NB4 (cell line): ENCODE measurements at regions not wholly inside any gene's neighbourhood (a gene's known extent, or its start where the extent isn't known, plus 50 kb on each side); places are given as distances from the start of the nearest gene placed in this dataset.
"Not testable (repeated sequence)": the region's sequence is repeated elsewhere in the genome, so short reads cannot be mapped to it uniquely, and the experiment has no call there.

Source experiments
- MYC ChIP-seq: IDR thresholded peaks from 2 replicates; pipeline ENCODE4 v1.6.1; 2011; ENCODE audit warnings: low read depth, low read length
- POLR2A ChIP-seq: IDR thresholded peaks from 2 replicates; pipeline ENCODE4 v1.6.1; 2011; ENCODE audit warnings: mild to moderate bottlenecking; ENCODE audit not compliant: insufficient read length; ENCODE audit errors: extremely low read depth
- TF ChIP-seq, protein P1 (sequence below): IDR thresholded peaks from one replicate; pipeline ENCODE4 v1.5.1; 2012; ENCODE audit warnings: low read depth, low read length

DNA sequence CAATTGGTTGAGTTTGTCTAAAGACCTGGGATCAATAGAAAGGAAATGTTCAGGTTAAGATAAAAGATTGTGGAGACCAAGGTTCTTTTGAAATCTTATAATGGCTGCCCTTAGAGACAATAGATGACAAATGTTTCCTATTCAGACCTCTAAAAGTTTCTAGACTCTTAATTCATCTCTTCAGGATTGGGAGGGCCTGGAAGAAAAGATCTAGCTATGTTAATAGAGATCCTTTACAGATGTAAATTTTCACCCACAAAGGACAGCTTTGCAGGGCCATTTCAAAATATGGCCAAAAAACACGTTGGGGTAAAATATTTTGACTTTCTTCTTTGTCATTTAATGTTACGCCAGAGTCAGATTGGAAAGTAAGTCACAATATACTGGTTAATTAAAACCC, 1739.6 kb downstream of the ARAP2 start:
- TF ChIP-seq, protein P1, sequence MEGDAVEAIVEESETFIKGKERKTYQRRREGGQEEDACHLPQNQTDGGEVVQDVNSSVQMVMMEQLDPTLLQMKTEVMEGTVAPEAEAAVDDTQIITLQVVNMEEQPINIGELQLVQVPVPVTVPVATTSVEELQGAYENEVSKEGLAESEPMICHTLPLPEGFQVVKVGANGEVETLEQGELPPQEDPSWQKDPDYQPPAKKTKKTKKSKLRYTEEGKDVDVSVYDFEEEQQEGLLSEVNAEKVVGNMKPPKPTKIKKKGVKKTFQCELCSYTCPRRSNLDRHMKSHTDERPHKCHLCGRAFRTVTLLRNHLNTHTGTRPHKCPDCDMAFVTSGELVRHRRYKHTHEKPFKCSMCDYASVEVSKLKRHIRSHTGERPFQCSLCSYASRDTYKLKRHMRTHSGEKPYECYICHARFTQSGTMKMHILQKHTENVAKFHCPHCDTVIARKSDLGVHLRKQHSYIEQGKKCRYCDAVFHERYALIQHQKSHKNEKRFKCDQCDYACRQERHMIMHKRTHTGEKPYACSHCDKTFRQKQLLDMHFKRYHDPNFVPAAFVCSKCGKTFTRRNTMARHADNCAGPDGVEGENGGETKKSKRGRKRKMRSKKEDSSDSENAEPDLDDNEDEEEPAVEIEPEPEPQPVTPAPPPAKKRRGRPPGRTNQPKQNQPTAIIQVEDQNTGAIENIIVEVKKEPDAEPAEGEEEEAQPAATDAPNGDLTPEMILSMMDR = not testable (repeated sequence)
- TF ChIP-seq POLR2A, MYC: not testable (repeated sequence)
